NT2/D1 (cell line): ENCODE measurements at regions not wholly inside any gene's neighbourhood (a gene's known extent, or its start where the extent isn't known, plus 50 kb on each side); places are given as distances from the start of the nearest gene placed in this dataset.

Experiments
- SUZ12 ChIP-seq: IDR thresholded peaks from 2 replicates; pipeline ENCODE4 v1.6.1; 2011; ENCODE audit not compliant: insufficient read length, insufficient read depth; ENCODE audit errors: extremely low read depth
- YY1 ChIP-seq: IDR thresholded peaks from 2 replicates; pipeline ENCODE4 v1.6.1; 2011; ENCODE audit not compliant: insufficient read length, insufficient read depth
- ZNF274 ChIP-seq: IDR thresholded peaks from 2 replicates; pipeline ENCODE4 v1.6.1; 2011; ENCODE audit warnings: mild to moderate bottlenecking, low read depth, low read length

DNA sequence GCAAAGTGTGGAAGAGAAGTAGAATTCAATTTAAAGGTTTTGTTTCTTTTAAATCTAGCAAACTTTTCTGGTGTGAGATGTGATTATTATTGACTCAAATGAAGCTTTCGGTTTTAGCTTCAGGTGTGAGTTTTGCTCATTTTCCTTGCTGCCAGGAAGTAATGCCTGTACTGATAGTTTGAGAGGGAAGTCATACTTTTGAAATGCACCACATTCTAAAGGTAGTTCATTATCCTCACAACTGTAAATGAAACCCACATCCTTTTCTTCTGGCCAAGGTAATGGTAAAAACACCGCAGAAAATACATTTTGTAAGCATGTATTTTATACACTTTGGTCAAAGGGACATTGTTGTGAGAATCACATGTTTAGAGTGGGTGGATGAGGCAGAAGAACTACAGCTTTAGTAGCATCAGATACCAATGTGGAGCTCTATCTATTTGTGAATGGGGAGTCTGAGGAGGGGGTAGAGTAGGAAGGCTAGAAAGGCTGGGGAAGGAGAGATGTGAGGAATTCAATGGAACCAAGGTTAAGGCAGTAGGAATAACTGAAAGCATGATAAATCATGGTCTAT lies 167.0 kb upstream of the CDKN2B start:
- TF ChIP-seq YY1, result no peak
- no peak for TF ChIP-seq ZNF274
- TF ChIP-seq SUZ12, result no peak
